Activated naive CD4-positive, alpha-beta T cell treated with anti-CD3 and anti-CD28 coated beads, Interleukin-2, amount 10 ng/mL, durations not matched to agents 7 days and 5 days (primary cell): ENCODE measurements at regions not wholly inside any gene's neighbourhood (a gene's known extent, or its start where the extent isn't known, plus 50 kb on each side); places are given as distances from the start of the nearest gene placed in this dataset.
"Not testable (repeated sequence)": the region's sequence is repeated elsewhere in the genome, so short reads cannot be mapped to it uniquely, and the experiment has no call there.

Experiments
- CTCF ChIA-PET: fragments of 350-600 bp; sonication (Branson Sonifier 250); formaldehyde crosslinking; loops from one replicate; lab custom pipeline; 2021; ENCODE audit warnings: antibody characterized with exemption; lab: Charles Lee
- DNase-seq: peaks from one replicate; pipeline ENCODE4 v3.0.0-alpha.2; 2020
- H3K27ac Mint-ChIP-seq: one replicate; pipeline ENCODE4 v1.8.0; 2021; ENCODE audit warnings: mild to moderate bottlenecking, moderate library complexity, mixed read lengths
- H3K27me3 Mint-ChIP-seq: one replicate; pipeline ENCODE4 v1.8.0; 2021; ENCODE audit warnings: mild to moderate bottlenecking, mixed read lengths
- H3K36me3 Mint-ChIP-seq: one replicate; pipeline ENCODE4 v1.8.0; 2021; ENCODE audit warnings: mixed read lengths
- H3K4me1 Mint-ChIP-seq: one replicate; pipeline ENCODE4 v1.8.0; 2021; ENCODE audit warnings: mixed read lengths
- H3K4me3 Mint-ChIP-seq: one replicate; pipeline ENCODE4 v1.8.0; 2021; ENCODE audit warnings: mild to moderate bottlenecking, moderate library complexity, mixed read lengths
- H3K9me3 Mint-ChIP-seq: one replicate; pipeline ENCODE4 v1.8.0; 2021; ENCODE audit warnings: mixed read lengths

GRCh38 chr7:131925636-131926035 is 369.2 kb upstream of the PODXL start:
- Mint-ChIP-seq H3K4me1 (no peaks in the 10 kb centered on the region), H3K9me3 (no peaks in the 10 kb centered on the region), H3K27ac (no peak overlapping the region), H3K4me3 (no peak overlapping the region), H3K27me3 (no peaks in the 10 kb centered on the region), H3K36me3 (no peaks in the 10 kb centered on the region)
- DNase-seq = no peak
- CTCF ChIA-PET = no interaction called here

- no peaks in the 10 kb centered on the region for H3K27me3 Mint-ChIP-seq
- no peaks in the 10 kb centered on the region for H3K9me3 Mint-ChIP-seq
- no peak overlapping the region for H3K4me3 Mint-ChIP-seq
- CTCF ChIA-PET = no interaction called here
- H3K4me1 Mint-ChIP-seq = no peaks in the 10 kb centered on the region
- H3K36me3 Mint-ChIP-seq = no peaks in the 10 kb centered on the region
- no peak for DNase-seq
- no peak overlapping the region for H3K27ac Mint-ChIP-seq
Observed at GRCh38 chr7:131924857-131925256, 368.4 kb upstream of the PODXL start.

GRCh38 chr7:131922948-131923347 is 366.5 kb upstream of the PODXL start:
- H3K27me3 Mint-ChIP-seq, CTCF ChIA-PET, DNase-seq, H3K27ac Mint-ChIP-seq, H3K9me3 Mint-ChIP-seq, H3K4me3 Mint-ChIP-seq, H3K4me1 Mint-ChIP-seq, H3K36me3 Mint-ChIP-seq: not testable (repeated sequence)

GRCh38 chr7:131921016-131921415 is 364.6 kb upstream of the PODXL start:
- no peaks in the 10 kb centered on the region for H3K4me1 Mint-ChIP-seq
- no peak for DNase-seq
- no peaks in the 10 kb centered on the region for H3K36me3 Mint-ChIP-seq
- CTCF ChIA-PET = no interaction called here
- H3K27me3 Mint-ChIP-seq = no peaks in the 10 kb centered on the region
- H3K27ac Mint-ChIP-seq = no peak overlapping the region
- no peaks in the 10 kb centered on the region for H3K9me3 Mint-ChIP-seq
- H3K4me3 Mint-ChIP-seq = no peak overlapping the region

- CTCF ChIA-PET = interaction anchor here (0.8 kb wide), 1 partner anchor 18 kb away, joined by 4 read pairs; no protein-coding TSS in a partner anchor
- H3K4me1 Mint-ChIP-seq = no peaks in the 10 kb centered on the region
- no peak overlapping the region for H3K27ac Mint-ChIP-seq
- no peaks in the 10 kb centered on the region for H3K27me3 Mint-ChIP-seq
- no peaks in the 10 kb centered on the region for H3K9me3 Mint-ChIP-seq
- H3K4me3 Mint-ChIP-seq = no peak overlapping the region
- no peak for DNase-seq
- H3K36me3 Mint-ChIP-seq = no peaks in the 10 kb centered on the region
Observed at GRCh38 chr7:131919920-131920709, 363.7 kb upstream of the PODXL start.

- H3K4me3 Mint-ChIP-seq = no peak overlapping the region
- peaks cover 15% of the 10 kb centered on the region for H3K9me3 Mint-ChIP-seq
- H3K27ac Mint-ChIP-seq = no peak overlapping the region
- no peaks in the 10 kb centered on the region for H3K4me1 Mint-ChIP-seq
- H3K36me3 Mint-ChIP-seq = no peaks in the 10 kb centered on the region
- CTCF ChIA-PET = no interaction called here
- no peak for DNase-seq
- peaks cover 47% of the 10 kb centered on the region for H3K27me3 Mint-ChIP-seq
Observed at GRCh38 chr7:131911112-131911511, 354.7 kb upstream of the PODXL start.

GRCh38 chr7:131909151-131909768 is 352.8 kb upstream of the PODXL start:
- peaks cover 51% of the 10 kb centered on the region for H3K27me3 Mint-ChIP-seq
- DNase-seq = no peak
- H3K36me3 Mint-ChIP-seq = no peaks in the 10 kb centered on the region
- CTCF ChIA-PET = no interaction called here
- no peak overlapping the region for H3K27ac Mint-ChIP-seq
- H3K4me1 Mint-ChIP-seq = no peaks in the 10 kb centered on the region
- no peak overlapping the region for H3K4me3 Mint-ChIP-seq
- H3K9me3 Mint-ChIP-seq = peaks cover 12% of the 10 kb centered on the region

GRCh38 chr7:131908714-131909113 is 352.3 kb upstream of the PODXL start:
- CTCF ChIA-PET = no interaction called here
- no peak overlapping the region for H3K27ac Mint-ChIP-seq
- H3K36me3 Mint-ChIP-seq = no peaks in the 10 kb centered on the region
- no peaks in the 10 kb centered on the region for H3K4me1 Mint-ChIP-seq
- H3K4me3 Mint-ChIP-seq = no peak overlapping the region
- H3K27me3 Mint-ChIP-seq = peaks cover 51% of the 10 kb centered on the region
- no peak for DNase-seq
- peaks cover 12% of the 10 kb centered on the region for H3K9me3 Mint-ChIP-seq

GRCh38 chr7:131905471-131905973 is 349.1 kb upstream of the PODXL start:
- no peak for DNase-seq
- no peaks in the 10 kb centered on the region for H3K36me3 Mint-ChIP-seq
- peaks cover 7% of the 10 kb centered on the region for H3K9me3 Mint-ChIP-seq
- no peak overlapping the region for H3K4me3 Mint-ChIP-seq
- H3K27ac Mint-ChIP-seq = no peak overlapping the region
- H3K27me3 Mint-ChIP-seq = peaks cover 45% of the 10 kb centered on the region
- CTCF ChIA-PET = interaction anchor here (1.0 kb wide), 1 partner anchor 46 kb away, joined by 3 read pairs; no protein-coding TSS in a partner anchor
- no peaks in the 10 kb centered on the region for H3K4me1 Mint-ChIP-seq

- Mint-ChIP-seq H3K36me3 (no peaks in the 10 kb centered on the region), H3K4me1 (no peaks in the 10 kb centered on the region), H3K27me3 (peaks cover 39% of the 10 kb centered on the region), H3K4me3 (no peak overlapping the region), H3K27ac (no peak overlapping the region), H3K9me3 (peaks cover 2% of the 10 kb centered on the region)
- CTCF ChIA-PET = interaction anchor here (1.0 kb wide), 1 partner anchor 46 kb away, joined by 3 read pairs; no protein-coding TSS in a partner anchor
- DNase-seq = no peak
Observed at GRCh38 chr7:131904760-131905327, 348.4 kb upstream of the PODXL start.

GRCh38 chr7:131903315-131903714 is 346.9 kb upstream of the PODXL start:
- no peaks in the 10 kb centered on the region for H3K9me3 Mint-ChIP-seq
- no peak overlapping the region for H3K4me3 Mint-ChIP-seq

GRCh38 chr7:131900785-131901287 is 344.4 kb upstream of the PODXL start:
- DNase-seq = no peak
- Mint-ChIP-seq H3K4me3 (no peak overlapping the region), H3K4me1 (no peaks in the 10 kb centered on the region), H3K27ac (no peak overlapping the region), H3K36me3 (no peaks in the 10 kb centered on the region), H3K9me3 (no peaks in the 10 kb centered on the region), H3K27me3 (peaks cover 10% of the 10 kb centered on the region)
- CTCF ChIA-PET = no interaction called here

More at GRCh38 chr7:131903315-131903714, 346.9 kb upstream of the PODXL start:
- Mint-ChIP-seq H3K27ac (no peak overlapping the region), H3K27me3 (peaks cover 28% of the 10 kb centered on the region), H3K36me3 (no peaks in the 10 kb centered on the region), H3K4me1 (no peaks in the 10 kb centered on the region)
- DNase-seq = no peak
- CTCF ChIA-PET = no interaction called here

- no peak for DNase-seq
- H3K27ac Mint-ChIP-seq = no peak overlapping the region
- peaks cover 7% of the 10 kb centered on the region for H3K27me3 Mint-ChIP-seq
- CTCF ChIA-PET = no interaction called here
- H3K36me3 Mint-ChIP-seq = no peaks in the 10 kb centered on the region
- no peak overlapping the region for H3K4me3 Mint-ChIP-seq
- H3K9me3 Mint-ChIP-seq = no peaks in the 10 kb centered on the region
- H3K4me1 Mint-ChIP-seq = no peaks in the 10 kb centered on the region
Observed at GRCh38 chr7:131899271-131900030, 343.0 kb upstream of the PODXL start.

- Mint-ChIP-seq H3K27ac (no peak overlapping the region), H3K4me3 (no peak overlapping the region), H3K36me3 (no peaks in the 10 kb centered on the region), H3K4me1 (no peaks in the 10 kb centered on the region), H3K27me3 (peaks cover 7% of the 10 kb centered on the region), H3K9me3 (no peaks in the 10 kb centered on the region)
- CTCF ChIA-PET = no interaction called here
- DNase-seq = no peak
Observed at GRCh38 chr7:131898418-131898817, 342.0 kb upstream of the PODXL start.
